RWPE2 (cell line): ENCODE measurements at regions not wholly inside any gene's neighbourhood (a gene's known extent, or its start where the extent isn't known, plus 50 kb on each side); places are given as distances from the start of the nearest gene placed in this dataset.

Source experiments
- ATAC-seq: fragments of 200-7000 bp; cut with Tn5 transposase; 3 replicates; pipeline ENCODE4 v1.9.1; 2021; ENCODE audit warnings: low read depth
- DNase-seq: peaks from one replicate; pipeline ENCODE4 v3.0.0-alpha.2; 2020; ENCODE audit warnings: low spot score
- H3K27ac ChIP-seq: fragments of 450-650 bp; 2 replicates; pipeline ENCODE4 v1.5.1; 2017; ENCODE audit warnings: mild to moderate bottlenecking; ENCODE audit not compliant: poor library complexity, severe bottlenecking
- H3K27me3 ChIP-seq: fragments of 250-450 bp; sonication (Bioruptor Pico); 2 replicates; pipeline ENCODE4 v1.5.1; 2021; ENCODE audit warnings: mild to moderate bottlenecking, moderate library complexity; ENCODE audit not compliant: insufficient read depth, poor library complexity, severe bottlenecking
- H3K36me3 ChIP-seq: fragments of 250-450 bp; sonication (Bioruptor Pico); 2 replicates; pipeline ENCODE4 v1.5.1; 2020; ENCODE audit warnings: low read depth, mild to moderate bottlenecking, moderate library complexity
- H3K4me1 ChIP-seq: fragments of 250-450 bp; sonication (Bioruptor Pico); 2 replicates; pipeline ENCODE4 v1.5.1; 2021; ENCODE audit warnings: mild to moderate bottlenecking, moderate library complexity; ENCODE audit not compliant: insufficient read depth, poor library complexity, severe bottlenecking
- H3K4me3 ChIP-seq: fragments of 250-450 bp; sonication (Bioruptor Pico); 2 replicates; pipeline ENCODE4 v1.5.1; 2021; ENCODE audit warnings: mild to moderate bottlenecking, moderate library complexity; ENCODE audit not compliant: severe bottlenecking
- H3K9me3 ChIP-seq: fragments of 250-450 bp; sonication (Bioruptor Pico); 2 replicates; pipeline ENCODE4 v1.5.1; 2021; ENCODE audit warnings: mild to moderate bottlenecking, moderate library complexity; ENCODE audit not compliant: severe bottlenecking
- CTCF ChIP-seq: fragments of 450-650 bp; IDR thresholded peaks from one replicate; pipeline ENCODE4 v1.5.1; 2017; ENCODE audit warnings: mild to moderate bottlenecking, moderate library complexity; ENCODE audit not compliant: poor library complexity, severe bottlenecking

- DNase-seq (no peak), ATAC-seq (no peak)
- Histone ChIP-seq H3K36me3 (no peaks in the 10 kb centered on the region), H3K4me3 (no peak overlapping the region), H3K4me1 (no peaks in the 10 kb centered on the region), H3K27me3 (no peaks in the 10 kb centered on the region), H3K27ac (no peak overlapping the region), H3K9me3 (no peaks in the 10 kb centered on the region)
- TF ChIP-seq CTCF: no peak
Observed at GRCh38 chr4:81912376-81913030, 440.8 kb upstream of the RASGEF1B start.

GRCh38 chr4:81906905-81907304 is 435.2 kb upstream of the RASGEF1B start:
- no peak for DNase-seq
- no peak for TF ChIP-seq CTCF
- ATAC-seq: no peak
- Histone ChIP-seq H3K27ac (no peak overlapping the region), H3K4me3 (no peak overlapping the region), H3K9me3 (no peaks in the 10 kb centered on the region), H3K27me3 (no peaks in the 10 kb centered on the region), H3K4me1 (no peaks in the 10 kb centered on the region), H3K36me3 (no peaks in the 10 kb centered on the region)

GRCh38 chr4:81905971-81906370 is 434.3 kb upstream of the RASGEF1B start:
- Histone ChIP-seq H3K27me3 (no peaks in the 10 kb centered on the region), H3K4me3 (no peak overlapping the region), H3K4me1 (no peaks in the 10 kb centered on the region), H3K27ac (no peak overlapping the region), H3K36me3 (no peaks in the 10 kb centered on the region), H3K9me3 (no peaks in the 10 kb centered on the region)
- TF ChIP-seq CTCF: no peak
- no peak for DNase-seq
- no peak for ATAC-seq

- ATAC-seq (no peak), DNase-seq (no peak)
- no peak overlapping the region for H3K27ac ChIP-seq
- H3K4me3 ChIP-seq: no peak overlapping the region
- no peaks in the 10 kb centered on the region for H3K9me3 ChIP-seq
- TF ChIP-seq CTCF: no peak
- H3K27me3 ChIP-seq: no peaks in the 10 kb centered on the region
- H3K4me1 ChIP-seq: no peaks in the 10 kb centered on the region
- H3K36me3 ChIP-seq: no peaks in the 10 kb centered on the region
Observed at GRCh38 chr4:81904121-81904520, 432.4 kb upstream of the RASGEF1B start.

GRCh38 chr4:81903212-81903611 is 431.5 kb upstream of the RASGEF1B start:
- ATAC-seq: no peak
- DNase-seq: no peak
- no peak overlapping the region for H3K27ac ChIP-seq
- no peaks in the 10 kb centered on the region for H3K9me3 ChIP-seq
- no peak for TF ChIP-seq CTCF
- H3K27me3 ChIP-seq: no peaks in the 10 kb centered on the region
- no peaks in the 10 kb centered on the region for H3K4me1 ChIP-seq
- no peaks in the 10 kb centered on the region for H3K36me3 ChIP-seq
- no peak overlapping the region for H3K4me3 ChIP-seq
